Ovary (tissue), 7 donors: ENCODE measurements at regions not wholly inside any gene's neighbourhood (a gene's known extent, or its start where the extent isn't known, plus 50 kb on each side); places are given as distances from the start of the nearest gene placed in this dataset.

Experiments used
- DNase-seq, 5 donors: peaks; one replicate each; pipeline ENCODE4 v3.0.0-alpha.2; 2019 to 2020
- H3K27ac ChIP-seq, 2 donors: fragments of 200-600 bp; one replicate each; pipeline versions ENCODE4 v1.5.1 to v1.8.0; 2019 to 2022
- H3K27me3 ChIP-seq: fragments of 200-600 bp; one replicate; pipeline ENCODE4 v1.8.0; 2022
- H3K36me3 ChIP-seq: fragments of 200-600 bp; sonication (generic); one replicate; pipeline ENCODE4 v1.5.1; 2019
- H3K4me1 ChIP-seq: one replicate; pipeline ENCODE4 v1.8.1; 2013; ENCODE audit warnings: mild to moderate bottlenecking, moderate library complexity; ENCODE audit not compliant: insufficient read depth
- H3K4me3 ChIP-seq: fragments of 200-600 bp; sonication (generic); one replicate; pipeline ENCODE4 v1.5.1; 2017
- H3K9me3 ChIP-seq, 2 donors: fragments of 200-600 bp in 1 of 2; sonication (generic) in 1 of 2; one replicate each; pipeline versions ENCODE4 v1.5.1 to v1.8.1; 2013 to 2019; ENCODE audit warnings: mild to moderate bottlenecking in 1 of 2, moderate library complexity in 1 of 2
- EP300 ChIP-seq: sonication (generic); formaldehyde crosslinking; IDR thresholded peaks from one replicate; pipeline ENCODE4 v1.6.1; 2017; ENCODE audit warnings: antibody characterized with exemption
- POLR2A ChIP-seq: fragments of 450-650 bp; IDR thresholded peaks from one replicate; pipeline ENCODE4 v1.6.1; 2017; ENCODE audit warnings: antibody characterized with exemption, mild to moderate bottlenecking, moderate library complexity
- WGBS, 3 donors: extraction: QIAGEN DNeasy Blood & Tissue Kit in 1 of 3; methylation state at CpG; one replicate each; pipeline versions ENCODE4 v1.1.5 to v1.1.7; 2013 to 2017; 5-methylcytosine and 5-hydroxymethylcytosine counted together
- intact Hi-C, 4 donors: fragments of 100-400 bp; cut with DNase I; formaldehyde crosslinking; loops; one replicate each; pipeline versions ENCODE4 v1.11.0 to v1.15.1; 2022 to 2023
- TF ChIP-seq, protein P1 (sequence below), 3 donors: fragments of 450-650 bp in 2 of 3; fragments of 200-600 bp in 1 of 3; IDR thresholded peaks; one replicate each; pipeline versions ENCODE4 v1.5.1 to v1.8.0; 2016 to 2022; ENCODE audit warnings: antibody characterized with exemption in 3 of 3, mild to moderate bottlenecking in 1 of 3
- donor health status: DM: no; HTN: no; CAD: no; lungs with moderate emphysema.
- donor health status: DM: no; HTN: no; CAD: no.
- donor health status: Bipolar disorder and iron deficiency.
- donor health status: DM: no; HTN: no; CAD: no.
- donor health status: DM: yes; HTN: yes; CAD: no.

DNA sequence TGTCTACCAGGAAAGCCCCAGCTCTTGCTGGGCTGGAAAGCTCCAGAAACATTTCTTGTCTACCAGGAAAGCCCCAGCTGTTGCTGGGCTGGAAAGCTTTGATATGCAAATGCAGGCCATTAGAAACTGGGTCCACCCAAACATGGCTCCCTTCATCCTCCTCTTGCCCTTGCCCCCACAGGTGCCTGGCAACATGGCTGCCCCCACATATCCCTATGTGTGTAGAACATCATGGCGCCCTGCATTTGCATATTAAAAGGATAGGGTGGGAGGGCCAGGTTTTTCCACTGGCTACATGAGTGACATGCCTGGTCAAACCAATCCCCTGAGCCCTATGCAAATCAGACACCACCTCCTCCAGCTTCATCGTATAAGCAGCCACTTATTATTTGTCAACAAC lies 455.4 kb upstream of the ARGLU1 start:
- Histone ChIP-seq H3K9me3 (no peaks in the 10 kb centered on the region), H3K4me1 (no peaks in the 10 kb centered on the region), H3K4me3 (no peak overlapping the region), H3K27ac (no peak overlapping the region), H3K27me3 (no peaks in the 10 kb centered on the region), H3K36me3 (no peaks in the 10 kb centered on the region)
- DNase-seq, result no peak
- 83 to 91% (median 85%) methylated on average over 2 of the region's 2 CpGs for WGBS, 3 donors
- no peak for TF ChIP-seq POLR2A
- TF ChIP-seq, protein P1, sequence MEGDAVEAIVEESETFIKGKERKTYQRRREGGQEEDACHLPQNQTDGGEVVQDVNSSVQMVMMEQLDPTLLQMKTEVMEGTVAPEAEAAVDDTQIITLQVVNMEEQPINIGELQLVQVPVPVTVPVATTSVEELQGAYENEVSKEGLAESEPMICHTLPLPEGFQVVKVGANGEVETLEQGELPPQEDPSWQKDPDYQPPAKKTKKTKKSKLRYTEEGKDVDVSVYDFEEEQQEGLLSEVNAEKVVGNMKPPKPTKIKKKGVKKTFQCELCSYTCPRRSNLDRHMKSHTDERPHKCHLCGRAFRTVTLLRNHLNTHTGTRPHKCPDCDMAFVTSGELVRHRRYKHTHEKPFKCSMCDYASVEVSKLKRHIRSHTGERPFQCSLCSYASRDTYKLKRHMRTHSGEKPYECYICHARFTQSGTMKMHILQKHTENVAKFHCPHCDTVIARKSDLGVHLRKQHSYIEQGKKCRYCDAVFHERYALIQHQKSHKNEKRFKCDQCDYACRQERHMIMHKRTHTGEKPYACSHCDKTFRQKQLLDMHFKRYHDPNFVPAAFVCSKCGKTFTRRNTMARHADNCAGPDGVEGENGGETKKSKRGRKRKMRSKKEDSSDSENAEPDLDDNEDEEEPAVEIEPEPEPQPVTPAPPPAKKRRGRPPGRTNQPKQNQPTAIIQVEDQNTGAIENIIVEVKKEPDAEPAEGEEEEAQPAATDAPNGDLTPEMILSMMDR (IDR thresholded peaks at IDR 0.05), result no peak
- no peak for TF ChIP-seq EP300
- intact Hi-C loops, result no loop called here

DNA sequence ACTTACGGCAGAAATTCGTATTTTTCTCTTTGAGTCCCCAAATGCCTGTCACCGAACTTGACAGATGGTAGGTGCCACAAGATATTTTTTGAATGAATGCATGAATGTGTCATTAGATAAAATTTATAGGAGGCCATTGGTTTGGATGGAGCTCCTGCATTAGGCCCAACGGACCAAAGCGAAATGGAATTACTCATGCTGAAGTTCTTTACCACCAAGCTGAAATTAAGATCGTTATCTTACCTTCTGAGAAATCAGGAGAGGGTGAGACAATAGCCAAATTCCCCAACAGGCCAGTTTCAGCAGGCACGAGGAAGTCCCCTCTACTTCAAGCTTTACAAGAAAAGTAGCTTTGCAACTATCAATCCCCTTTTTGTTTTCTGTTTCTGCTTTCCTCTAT lies 452.5 kb upstream of the ARGLU1 start:
- no peak for TF ChIP-seq EP300
- no peak for TF ChIP-seq POLR2A
- no peaks in the 10 kb centered on the region for H3K36me3 ChIP-seq
- 94 to 99% (median 96%) methylated on average over 7 of the region's 7 CpGs for WGBS, 3 donors
- H3K4me1 ChIP-seq, result no peaks in the 10 kb centered on the region
- no peak for DNase-seq
- no peak overlapping the region for H3K4me3 ChIP-seq
- intact Hi-C loops, result no loop called here
- H3K27ac ChIP-seq, result no peak overlapping the region
- H3K27me3 ChIP-seq, result no peaks in the 10 kb centered on the region
- H3K9me3 ChIP-seq, result no peaks in the 10 kb centered on the region

DNA sequence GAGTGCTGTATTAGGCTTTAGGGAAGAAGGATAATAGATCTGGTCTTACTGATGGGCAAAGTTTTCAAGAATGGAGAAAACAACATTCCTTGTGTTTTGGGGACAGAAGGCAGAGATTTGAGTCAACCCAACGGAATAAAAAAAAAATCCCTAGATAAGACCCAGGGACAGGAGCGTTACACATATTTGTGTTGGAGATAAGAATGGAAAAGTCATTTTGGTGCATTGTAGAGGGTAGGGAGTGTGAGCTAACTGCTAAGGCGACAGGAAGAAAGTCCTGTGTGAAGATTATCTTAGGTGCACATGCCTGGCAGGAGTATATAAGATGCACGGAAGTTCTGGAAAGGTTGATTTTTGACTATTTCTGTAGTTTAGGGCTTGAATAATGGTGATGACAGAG lies 450.3 kb upstream of the ARGLU1 start:
- TF ChIP-seq POLR2A, result no peak
- TF ChIP-seq, protein P1 (IDR thresholded peaks at IDR 0.05), result no peak
- TF ChIP-seq EP300, result no peak
- Histone ChIP-seq H3K4me3 (no peak overlapping the region), H3K4me1 (no peaks in the 10 kb centered on the region), H3K9me3 (no peaks in the 10 kb centered on the region), H3K36me3 (no peaks in the 10 kb centered on the region), H3K27me3 (no peaks in the 10 kb centered on the region), H3K27ac (no peak overlapping the region)
- WGBS, 3 donors, result 49 to 66% (median 51%) methylated on average over 4 of the region's 4 CpGs
- intact Hi-C loops, result no loop called here
- no peak for DNase-seq

DNA sequence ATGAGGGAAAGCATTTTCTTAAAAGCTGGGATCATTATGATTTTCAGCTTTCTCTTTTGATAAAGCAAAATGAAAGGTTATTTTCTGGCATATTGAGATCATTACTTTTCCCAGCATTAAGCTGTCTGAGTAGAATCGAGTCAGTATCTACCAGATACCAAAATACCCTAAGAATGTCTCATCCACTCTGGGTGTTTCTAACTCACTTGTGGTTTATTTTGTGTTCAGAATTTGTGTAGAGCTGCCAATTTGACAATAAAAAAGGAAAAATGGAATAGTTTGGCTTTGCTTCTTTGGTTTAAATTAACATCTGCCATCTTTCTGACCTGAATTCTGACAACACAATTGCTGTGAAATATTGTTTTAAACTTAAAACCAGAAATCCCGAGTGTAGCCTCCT lies 438.7 kb upstream of the ARGLU1 start:
- Histone ChIP-seq H3K27ac (no peak overlapping the region), H3K4me1 (no peaks in the 10 kb centered on the region), H3K27me3 (no peaks in the 10 kb centered on the region), H3K4me3 (no peak overlapping the region), H3K36me3 (no peaks in the 10 kb centered on the region), H3K9me3 (no peaks in the 10 kb centered on the region)
- no peak for DNase-seq
- TF ChIP-seq POLR2A, result no peak
- TF ChIP-seq EP300, result no peak
- TF ChIP-seq, protein P1 (IDR thresholded peaks at IDR 0.05), result no peak
- WGBS, 3 donors, result 22 to 38% (median 26%) methylated on average over 2 of the region's 2 CpGs
- intact Hi-C loops, result no loop called here

DNA sequence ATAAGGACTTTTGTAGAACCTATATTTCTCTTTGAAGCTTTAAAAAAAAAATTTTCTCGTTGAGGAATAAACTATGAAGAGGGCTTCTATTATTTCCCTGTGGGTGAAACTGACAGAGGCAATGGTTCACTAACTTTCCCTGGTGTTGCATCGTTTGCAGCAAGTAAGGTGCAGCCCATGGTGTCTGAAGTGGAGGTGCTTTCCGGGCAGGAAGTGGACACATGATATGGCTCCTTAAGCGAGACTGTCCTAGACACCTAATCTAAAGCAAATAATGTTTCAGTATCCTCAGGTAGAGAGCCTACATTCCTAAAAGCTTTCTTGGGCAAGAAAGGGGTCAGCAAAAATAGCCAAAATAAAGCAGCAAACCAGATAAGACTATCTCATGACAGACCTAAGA lies 437.6 kb upstream of the ARGLU1 start:
- no peak overlapping the region for H3K4me3 ChIP-seq

More for the DNA sequence above, 437.6 kb upstream of the ARGLU1 start:
- intact Hi-C loops, result no loop called here
- Histone ChIP-seq H3K27me3 (no peaks in the 10 kb centered on the region), H3K27ac (no peak overlapping the region), H3K9me3 (no peaks in the 10 kb centered on the region), H3K4me1 (no peaks in the 10 kb centered on the region), H3K36me3 (no peaks in the 10 kb centered on the region)
- DNase-seq, result no peak
- WGBS, 3 donors, result 82 to 84% (median 84%) methylated on average over 4 of the region's 4 CpGs
- TF ChIP-seq EP300 (no peak), POLR2A (no peak)
- TF ChIP-seq, protein P1 (IDR thresholded peaks at IDR 0.05), result no peak
